GM23338 (cell line): ENCODE measurements at regions not wholly inside any gene's neighbourhood (a gene's known extent, or its start where the extent isn't known, plus 50 kb on each side); places are given as distances from the start of the nearest gene placed in this dataset.

Experiments
- ATAC-seq: fragments of 200-7000 bp; cut with Tn5 transposase; 3 replicates; pipeline ENCODE4 v1.9.1; 2020
- DNase-seq: peaks from one replicate; pipeline ENCODE4 v3.0.0-alpha.2; 2015; ENCODE audit warnings: low spot score
- H2AFZ ChIP-seq: fragments of 200-600 bp; sonication (generic); 2 replicates; pipeline ENCODE4 v1.8.0; 2016; ENCODE audit warnings: antibody characterized with exemption, mild to moderate bottlenecking, moderate library complexity
- H3F3A ChIP-seq: fragments of 200-600 bp; sonication (generic); replicated peaks from 2 replicates; pipeline ENCODE4 v1.8.0; 2017; ENCODE audit warnings: antibody characterized with exemption, mixed run types, low read depth
- H3K27ac ChIP-seq: fragments of 200-600 bp; sonication (generic); 2 replicates; pipeline ENCODE4 v1.6.1; 2016; ENCODE audit warnings: low read depth
- H3K27me3 ChIP-seq: fragments of 200-600 bp; sonication (generic); 2 replicates; pipeline ENCODE4 v1.8.0; 2016; ENCODE audit warnings: mild to moderate bottlenecking, mixed run types, moderate library complexity; ENCODE audit not compliant: insufficient read depth
- H3K36me3 ChIP-seq: fragments of 200-600 bp; sonication (generic); 2 replicates; pipeline ENCODE4 v1.8.0; 2016; ENCODE audit warnings: mild to moderate bottlenecking; ENCODE audit not compliant: insufficient read depth
- H3K4me1 ChIP-seq: fragments of 200-600 bp; sonication (generic); 2 replicates; pipeline ENCODE4 v1.8.0; 2016; ENCODE audit warnings: mild to moderate bottlenecking, moderate library complexity; ENCODE audit not compliant: insufficient read depth
- H3K4me2 ChIP-seq: fragments of 200-600 bp; sonication (generic); 2 replicates; pipeline ENCODE4 v1.7.1; 2017; ENCODE audit warnings: mixed run types
- H3K4me3 ChIP-seq: fragments of 200-600 bp; sonication (generic); 2 replicates; pipeline ENCODE4 v1.6.1; 2016; ENCODE audit warnings: mixed run types
- H3K79me2 ChIP-seq: fragments of 200-600 bp; sonication (generic); replicated peaks from 2 replicates; pipeline ENCODE4 v1.8.0; 2017; ENCODE audit warnings: mild to moderate bottlenecking; ENCODE audit not compliant: insufficient read depth
- H3K9me2 ChIP-seq: fragments of 200-600 bp; sonication (generic); 2 replicates; pipeline ENCODE4 v1.8.0; 2017; ENCODE audit not compliant: insufficient read depth
- H4K20me1 ChIP-seq: fragments of 200-600 bp; sonication (generic); replicated peaks from 2 replicates; pipeline ENCODE4 v1.8.0; 2017; ENCODE audit warnings: mild to moderate bottlenecking; ENCODE audit not compliant: insufficient read depth
- H3K27ac Mint-ChIP-seq: 2 replicates; pipeline ENCODE4 v1.8.0; 2020; ENCODE audit warnings: inconsistent platforms, mild to moderate bottlenecking, moderate library complexity, mixed read lengths
- H3K27me3 Mint-ChIP-seq: 3 replicates; pipeline ENCODE4 v1.8.0; 2022; ENCODE audit warnings: low read depth, mild to moderate bottlenecking, moderate library complexity, mixed read lengths, inconsistent platforms; ENCODE audit not compliant: insufficient read depth, poor library complexity
- H3K36me3 Mint-ChIP-seq: 3 replicates; pipeline ENCODE4 v1.8.0; 2021; ENCODE audit warnings: low read depth, mild to moderate bottlenecking, inconsistent platforms, moderate library complexity, mixed read lengths
- H3K4me1 Mint-ChIP-seq: 3 replicates; pipeline ENCODE4 v1.8.0; 2020; ENCODE audit warnings: mild to moderate bottlenecking, inconsistent platforms, mixed read lengths
- H3K4me3 Mint-ChIP-seq: 3 replicates; pipeline ENCODE4 v1.8.0; 2021; ENCODE audit warnings: moderate library complexity, mild to moderate bottlenecking, inconsistent platforms, mixed read lengths
- H3K9me3 Mint-ChIP-seq: 3 replicates; pipeline ENCODE4 v1.8.0; 2020; ENCODE audit warnings: moderate library complexity, mild to moderate bottlenecking, inconsistent platforms, mixed read lengths
- JUNB ChIP-seq: IDR thresholded peaks from one replicate; pipeline ENCODE4 v1.6.1; 2016; ENCODE audit warnings: antibody characterized with exemption; ENCODE audit not compliant: unreplicated experiment
- STAT1 ChIP-seq: IDR thresholded peaks from one replicate; pipeline ENCODE4 v1.6.1; 2016; ENCODE audit warnings: antibody characterized with exemption; ENCODE audit not compliant: unreplicated experiment
- ZNF114 ChIP-seq: fragments of 250-450 bp; sonication (Bioruptor Pico); IDR thresholded peaks from 2 replicates; pipeline ENCODE4 v1.5.0; 2020; ENCODE audit warnings: mild to moderate bottlenecking, moderate library complexity
- TF ChIP-seq, protein P1 (sequence below): fragments of 250-450 bp; sonication (Bioruptor Pico); IDR thresholded peaks from 2 replicates; pipeline ENCODE4 v1.5.0; 2020; ENCODE audit warnings: mild to moderate bottlenecking, moderate library complexity

DNA sequence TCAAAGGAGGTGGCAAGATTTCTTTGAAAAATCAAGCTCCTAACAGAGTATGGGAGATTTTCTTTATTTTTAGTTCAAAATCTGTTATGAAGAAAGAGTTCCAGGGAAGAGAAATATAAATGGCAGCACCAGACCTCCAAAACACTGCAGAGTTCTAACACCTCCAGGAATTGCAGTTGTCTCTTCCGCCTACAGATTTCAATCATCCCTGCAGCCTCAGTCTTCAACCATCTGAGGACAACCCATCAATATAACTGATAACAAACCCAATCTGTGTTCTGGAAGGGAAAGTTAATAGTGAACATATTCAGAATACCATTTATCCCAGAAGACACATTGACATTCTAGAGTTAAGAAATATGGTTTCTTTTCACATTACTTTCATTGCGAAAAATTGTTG is 296.1 kb downstream of the ARAP2 start:
- H3K4me1 Mint-ChIP-seq, result no peaks in the 10 kb centered on the region
- peaks cover 20% of the 10 kb centered on the region for H3K9me3 Mint-ChIP-seq
- ATAC-seq (no peak), DNase-seq (no peak)
- Histone ChIP-seq H3K4me3 (no peak overlapping the region), H3K27me3 (no peaks in the 10 kb centered on the region), H3F3A (no peaks in the 10 kb centered on the region), H3K36me3 (peaks cover 4% of the 10 kb centered on the region; the same call in 1 of the 2 replicates), H3K4me2 (no peak overlapping the region), H3K27ac (no peak overlapping the region), H4K20me1 (no peaks in the 10 kb centered on the region), H3K4me1 (no peaks in the 10 kb centered on the region), H3K79me2 (no peaks in the 10 kb centered on the region), H3K9me2 (0 out of 2 replicates have a peak, but pooled peaks cover 3% of the 10 kb centered on the region), H2AFZ (no peak overlapping the region)
- H3K27ac Mint-ChIP-seq, result no peak overlapping the region
- no peaks in the 10 kb centered on the region for H3K27me3 Mint-ChIP-seq
- no peak for TF ChIP-seq STAT1
- TF ChIP-seq, protein P1, sequence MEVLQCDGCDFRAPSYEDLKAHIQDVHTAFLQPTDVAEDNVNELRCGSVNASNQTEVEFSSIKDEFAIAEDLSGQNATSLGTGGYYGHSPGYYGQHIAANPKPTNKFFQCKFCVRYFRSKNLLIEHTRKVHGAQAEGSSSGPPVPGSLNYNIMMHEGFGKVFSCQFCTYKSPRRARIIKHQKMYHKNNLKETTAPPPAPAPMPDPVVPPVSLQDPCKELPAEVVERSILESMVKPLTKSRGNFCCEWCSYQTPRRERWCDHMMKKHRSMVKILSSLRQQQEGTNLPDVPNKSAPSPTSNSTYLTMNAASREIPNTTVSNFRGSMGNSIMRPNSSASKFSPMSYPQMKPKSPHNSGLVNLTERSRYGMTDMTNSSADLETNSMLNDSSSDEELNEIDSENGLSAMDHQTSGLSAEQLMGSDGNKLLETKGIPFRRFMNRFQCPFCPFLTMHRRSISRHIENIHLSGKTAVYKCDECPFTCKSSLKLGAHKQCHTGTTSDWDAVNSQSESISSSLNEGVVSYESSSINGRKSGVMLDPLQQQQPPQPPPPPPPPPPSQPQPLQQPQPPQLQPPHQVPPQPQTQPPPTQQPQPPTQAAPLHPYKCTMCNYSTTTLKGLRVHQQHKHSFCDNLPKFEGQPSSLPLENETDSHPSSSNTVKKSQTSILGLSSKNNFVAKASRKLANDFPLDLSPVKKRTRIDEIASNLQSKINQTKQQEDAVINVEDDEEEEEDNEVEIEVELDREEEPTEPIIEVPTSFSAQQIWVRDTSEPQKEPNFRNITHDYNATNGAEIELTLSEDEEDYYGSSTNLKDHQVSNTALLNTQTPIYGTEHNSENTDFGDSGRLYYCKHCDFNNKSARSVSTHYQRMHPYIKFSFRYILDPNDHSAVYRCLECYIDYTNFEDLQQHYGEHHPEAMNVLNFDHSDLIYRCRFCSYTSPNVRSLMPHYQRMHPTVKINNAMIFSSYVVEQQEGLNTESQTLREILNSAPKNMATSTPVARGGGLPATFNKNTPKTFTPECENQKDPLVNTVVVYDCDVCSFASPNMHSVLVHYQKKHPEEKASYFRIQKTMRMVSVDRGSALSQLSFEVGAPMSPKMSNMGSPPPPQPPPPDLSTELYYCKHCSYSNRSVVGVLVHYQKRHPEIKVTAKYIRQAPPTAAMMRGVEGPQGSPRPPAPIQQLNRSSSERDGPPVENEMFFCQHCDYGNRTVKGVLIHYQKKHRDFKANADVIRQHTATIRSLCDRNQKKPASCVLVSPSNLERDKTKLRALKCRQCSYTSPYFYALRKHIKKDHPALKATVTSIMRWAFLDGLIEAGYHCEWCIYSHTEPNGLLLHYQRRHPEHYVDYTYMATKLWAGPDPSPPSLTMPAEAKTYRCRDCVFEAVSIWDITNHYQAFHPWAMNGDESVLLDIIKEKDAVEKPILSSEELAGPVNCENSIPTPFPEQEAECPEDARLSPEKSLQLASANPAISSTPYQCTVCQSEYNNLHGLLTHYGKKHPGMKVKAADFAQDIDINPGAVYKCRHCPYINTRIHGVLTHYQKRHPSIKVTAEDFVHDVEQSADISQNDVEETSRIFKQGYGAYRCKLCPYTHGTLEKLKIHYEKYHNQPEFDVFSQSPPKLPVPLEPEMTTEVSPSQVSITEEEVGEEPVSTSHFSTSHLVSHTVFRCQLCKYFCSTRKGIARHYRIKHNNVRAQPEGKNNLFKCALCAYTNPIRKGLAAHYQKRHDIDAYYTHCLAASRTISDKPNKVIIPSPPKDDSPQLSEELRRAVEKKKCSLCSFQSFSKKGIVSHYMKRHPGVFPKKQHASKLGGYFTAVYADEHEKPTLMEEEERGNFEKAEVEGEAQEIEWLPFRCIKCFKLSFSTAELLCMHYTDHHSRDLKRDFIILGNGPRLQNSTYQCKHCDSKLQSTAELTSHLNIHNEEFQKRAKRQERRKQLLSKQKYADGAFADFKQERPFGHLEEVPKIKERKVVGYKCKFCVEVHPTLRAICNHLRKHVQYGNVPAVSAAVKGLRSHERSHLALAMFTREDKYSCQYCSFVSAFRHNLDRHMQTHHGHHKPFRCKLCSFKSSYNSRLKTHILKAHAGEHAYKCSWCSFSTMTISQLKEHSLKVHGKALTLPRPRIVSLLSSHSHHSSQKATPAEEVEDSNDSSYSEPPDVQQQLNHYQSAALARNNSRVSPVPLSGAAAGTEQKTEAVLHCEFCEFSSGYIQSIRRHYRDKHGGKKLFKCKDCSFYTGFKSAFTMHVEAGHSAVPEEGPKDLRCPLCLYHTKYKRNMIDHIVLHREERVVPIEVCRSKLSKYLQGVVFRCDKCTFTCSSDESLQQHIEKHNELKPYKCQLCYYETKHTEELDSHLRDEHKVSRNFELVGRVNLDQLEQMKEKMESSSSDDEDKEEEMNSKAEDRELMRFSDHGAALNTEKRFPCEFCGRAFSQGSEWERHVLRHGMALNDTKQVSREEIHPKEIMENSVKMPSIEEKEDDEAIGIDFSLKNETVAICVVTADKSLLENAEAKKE (CRISPR knock-in tag), result no peak
- H3K4me3 Mint-ChIP-seq, result no peak overlapping the region
- H3K36me3 Mint-ChIP-seq, result peaks cover 6% of the 10 kb centered on the region; the same call in 2 of the 3 replicates

- peaks cover 20% of the 10 kb centered on the region for H3K9me3 Mint-ChIP-seq
- TF ChIP-seq ZNF114, result no peak
- TF ChIP-seq, protein P1 (CRISPR knock-in tag), result no peak
- TF ChIP-seq JUNB, result no peak
- TF ChIP-seq STAT1, result no peak
- Histone ChIP-seq H3K27ac (no peak overlapping the region), H3K4me2 (no peak overlapping the region), H3K79me2 (no peaks in the 10 kb centered on the region), H3K36me3 (peaks cover 4% of the 10 kb centered on the region; the same call in 1 of the 2 replicates), H3F3A (no peaks in the 10 kb centered on the region), H4K20me1 (no peaks in the 10 kb centered on the region), H3K4me3 (no peak overlapping the region), H3K27me3 (no peaks in the 10 kb centered on the region), H3K9me2 (0 out of 2 replicates have a peak, but pooled peaks cover 3% of the 10 kb centered on the region), H2AFZ (no peak overlapping the region), H3K4me1 (no peaks in the 10 kb centered on the region)
- peaks cover 6% of the 10 kb centered on the region; the same call in 2 of the 3 replicates for H3K36me3 Mint-ChIP-seq
- ATAC-seq, result no peak
- no peaks in the 10 kb centered on the region for H3K4me1 Mint-ChIP-seq
- no peak overlapping the region for H3K4me3 Mint-ChIP-seq
- no peak overlapping the region for H3K27ac Mint-ChIP-seq
- DNase-seq, result no peak
- no peaks in the 10 kb centered on the region for H3K27me3 Mint-ChIP-seq
These were observed 293.9 kb downstream of the ARAP2 start for GRCh38 chr4:35950442-35950841.
